ENCODE measurements at regions not wholly inside any gene's neighbourhood (a gene's known extent, or its start where the extent isn't known, plus 50 kb on each side); places are given as distances from the start of the nearest gene placed in this dataset.

- TF ChIP-seq CTCF (IDR thresholded peaks at IDR 0.05) (peak in 1 of 6 experiments; percentile 41), POLR2A (IDR thresholded peaks at IDR 0.05) (no peak)
These were observed 80.5 kb upstream of the RNF32 start for GRCh38 chr7:156560075-156560474.

Measured in esophagus squamous epithelium (tissue), 4 donors.